ENCODE measurements at regions not wholly inside any gene's neighbourhood (a gene's known extent, or its start where the extent isn't known, plus 50 kb on each side); places are given as distances from the start of the nearest gene placed in this dataset.

GRCh38 chr2:123696799-123697410 lies 328.2 kb upstream of the CNTNAP5 start:
- DNase-seq = no peak
- no peak for TF ChIP-seq CTCF (IDR thresholded peaks at IDR 0.05)
- TF ChIP-seq POLR2A (IDR thresholded peaks at IDR 0.05) = no peak
- no peak for TF ChIP-seq EP300 (IDR thresholded peaks at IDR 0.05)
- H3K27me3 ChIP-seq = no peaks in the 10 kb centered on the region
- H3K4me3 ChIP-seq = no peak overlapping the region
- H3K4me1 ChIP-seq (ENCODE audit: insufficient read depth) = no peaks in the 10 kb centered on the region
- no peaks in the 10 kb centered on the region for H3K36me3 ChIP-seq
- intact Hi-C loops (cut with DNase I) = no loop called here
- H3K27ac ChIP-seq = no peak overlapping the region
- no peaks in the 10 kb centered on the region for H3K9me3 ChIP-seq

DNA sequence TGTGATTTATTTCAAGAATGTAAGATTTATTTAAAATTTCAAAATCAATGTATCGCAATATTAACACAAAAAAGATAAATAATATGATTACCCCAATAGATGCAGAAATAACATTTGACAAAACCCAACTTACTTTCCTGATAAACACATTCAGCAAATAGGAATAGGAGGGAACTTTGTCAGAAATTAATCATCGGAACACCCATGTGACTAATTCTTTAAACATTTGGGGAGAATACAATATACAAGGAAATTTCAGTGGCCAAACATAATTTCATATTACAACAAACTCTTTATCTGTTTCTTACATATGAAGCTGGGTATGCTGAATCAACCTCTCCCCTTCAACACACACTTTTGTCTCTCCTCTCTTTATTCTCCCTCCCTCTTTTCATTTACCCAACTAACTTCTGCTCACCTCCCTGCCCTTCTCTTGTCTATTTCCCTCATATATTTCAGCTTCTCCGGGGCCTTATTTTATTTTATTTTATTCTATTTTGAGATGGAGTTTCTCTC lies 309.6 kb upstream of the CNTNAP5 start:
- no peaks in the 10 kb centered on the region for H3K27me3 ChIP-seq
- H3K4me1 ChIP-seq (ENCODE audit: insufficient read depth) = no peaks in the 10 kb centered on the region
- no peaks in the 10 kb centered on the region for H3K9me3 ChIP-seq
- 92 to 96% (median 93%) methylated on average over 3 of the region's 3 CpGs for WGBS, 3 donors
- DNase-seq = no peak
- TF ChIP-seq POLR2A (IDR thresholded peaks at IDR 0.05) (no peak), EP300 (IDR thresholded peaks at IDR 0.05) (no peak), CTCF (IDR thresholded peaks at IDR 0.05) (no peak)
- H3K4me3 ChIP-seq = no peak overlapping the region
- intact Hi-C loops (cut with DNase I) = no loop called here
- H3K36me3 ChIP-seq = no peaks in the 10 kb centered on the region
- no peak overlapping the region for H3K27ac ChIP-seq

DNA sequence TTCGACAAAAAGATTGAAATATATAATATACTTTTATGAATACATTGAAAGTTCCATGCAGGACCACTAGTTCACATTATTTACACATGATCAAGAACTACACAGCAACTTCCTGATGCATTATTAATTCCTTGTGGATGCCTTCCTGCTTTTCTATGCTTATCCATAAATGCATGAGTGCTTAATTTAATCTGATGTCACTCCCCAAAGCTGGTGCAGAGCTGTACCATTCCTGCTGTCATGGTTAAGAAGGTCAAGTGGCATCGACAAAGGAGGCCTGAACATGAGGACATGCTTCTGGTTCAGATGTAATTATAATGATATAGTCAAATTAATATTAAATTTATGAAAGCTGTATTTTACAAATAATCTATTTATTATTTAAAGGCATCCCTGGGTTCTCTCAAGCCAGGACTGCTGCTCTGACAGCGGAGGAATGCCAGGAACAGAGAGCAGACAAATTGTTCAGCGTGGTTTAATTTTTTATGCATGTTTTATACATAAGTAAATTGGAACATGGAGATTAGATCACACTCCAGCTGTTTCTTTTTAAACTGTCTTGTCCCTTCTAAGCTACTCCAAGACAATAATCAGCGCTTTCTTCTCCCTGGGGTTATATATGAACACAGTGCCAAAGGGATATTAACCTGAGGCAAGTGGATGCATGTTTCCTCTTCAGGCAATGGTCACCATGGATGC lies 307.3 kb upstream of the CNTNAP5 start:
- no peaks in the 10 kb centered on the region for H3K4me1 ChIP-seq (ENCODE audit: insufficient read depth)
- WGBS, 3 donors = 62 to 65% (median 64%) methylated on average over 5 of the region's 5 CpGs
- intact Hi-C loops (cut with DNase I) = no loop called here
- H3K36me3 ChIP-seq = no peaks in the 10 kb centered on the region
- no peak overlapping the region for H3K27ac ChIP-seq
- TF ChIP-seq CTCF (IDR thresholded peaks at IDR 0.05) (no peak), EP300 (IDR thresholded peaks at IDR 0.05) (no peak), POLR2A (IDR thresholded peaks at IDR 0.05) (no peak)
- no peaks in the 10 kb centered on the region for H3K9me3 ChIP-seq
- no peak overlapping the region for H3K4me3 ChIP-seq
- no peak for DNase-seq
- H3K27me3 ChIP-seq = no peaks in the 10 kb centered on the region

GRCh38 chr2:123720760-123721159 lies 304.3 kb upstream of the CNTNAP5 start:
- TF ChIP-seq CTCF (IDR thresholded peaks at IDR 0.05) = no peak
- no peak for TF ChIP-seq POLR2A (IDR thresholded peaks at IDR 0.05)
- no peak for TF ChIP-seq EP300 (IDR thresholded peaks at IDR 0.05)
- WGBS, 3 donors = 61 to 69% (median 63%) methylated on average over 4 of the region's 4 CpGs

More at GRCh38 chr2:123720760-123721159, 304.3 kb upstream of the CNTNAP5 start:
- H3K4me3 ChIP-seq = no peak overlapping the region
- no peaks in the 10 kb centered on the region for H3K36me3 ChIP-seq
- no peaks in the 10 kb centered on the region for H3K4me1 ChIP-seq (ENCODE audit: insufficient read depth)
- H3K27me3 ChIP-seq = no peaks in the 10 kb centered on the region
- no peak overlapping the region for H3K27ac ChIP-seq
- intact Hi-C loops (cut with DNase I) = no loop called here
- no peak for DNase-seq
- no peaks in the 10 kb centered on the region for H3K9me3 ChIP-seq

Measured in ovary (tissue), 7 donors.